Stomach (tissue), 4 donors: ENCODE measurements at regions not wholly inside any gene's neighbourhood (a gene's known extent, or its start where the extent isn't known, plus 50 kb on each side); places are given as distances from the start of the nearest gene placed in this dataset.

Experiments used
- CTCF ChIP-seq, 7 experiments: fragments of 450-650 bp in 4 of 7; fragments of 200-600 bp in 3 of 7; sonication (generic) in 3 of 7; IDR thresholded peaks; one replicate each; pipeline ENCODE4 v1.5.1; 2016 to 2019; ENCODE audit warnings: antibody characterized with exemption in 7 of 7, control low read depth in 2 of 7, mild to moderate bottlenecking in 1 of 7
- EP300 ChIP-seq: sonication (generic); formaldehyde crosslinking; IDR thresholded peaks from one replicate; pipeline ENCODE4 v1.6.1; 2017; ENCODE audit warnings: antibody characterized with exemption
- POLR2AphosphoS5 ChIP-seq, 3 donors: sonication (generic); formaldehyde crosslinking; IDR thresholded peaks; one replicate each; pipeline ENCODE4 v1.6.1; 2016; ENCODE audit warnings: antibody characterized with exemption in 3 of 3

- no peak for TF ChIP-seq CTCF (IDR thresholded peaks at IDR 0.05)
- no peak for TF ChIP-seq EP300
- TF ChIP-seq POLR2AphosphoS5 (IDR thresholded peaks at IDR 0.05), result no peak
These were observed 211.4 kb upstream of the NRIP1 start for GRCh38 chr21:15276243-15276642.
